Panc1 (cell line): ENCODE measurements at regions not wholly inside any gene's neighbourhood (a gene's known extent, or its start where the extent isn't known, plus 50 kb on each side); places are given as distances from the start of the nearest gene placed in this dataset.

Experiments used
- POLR2AphosphoS5 ChIP-seq: IDR thresholded peaks from 2 replicates; pipeline ENCODE4 v1.6.1; 2012; ENCODE audit warnings: mild to moderate bottlenecking, low read depth, low read length, moderate library complexity
- TF ChIP-seq, protein P1 (sequence below): fragments of 450-650 bp; IDR thresholded peaks from 2 replicates; pipeline ENCODE4 v1.5.1; 2017; ENCODE audit warnings: mild to moderate bottlenecking
- TF ChIP-seq, protein P2 (sequence below), 2 experiments: IDR thresholded peaks; 2 replicates each; pipeline ENCODE4 v1.6.1; 2011 to 2012; ENCODE audit warnings: low read depth in 2 of 2, control low read depth in 1 of 2, low read length in 1 of 2, mild to moderate bottlenecking in 1 of 2, moderate library complexity in 1 of 2; ENCODE audit not compliant: insufficient read depth in 1 of 2

DNA sequence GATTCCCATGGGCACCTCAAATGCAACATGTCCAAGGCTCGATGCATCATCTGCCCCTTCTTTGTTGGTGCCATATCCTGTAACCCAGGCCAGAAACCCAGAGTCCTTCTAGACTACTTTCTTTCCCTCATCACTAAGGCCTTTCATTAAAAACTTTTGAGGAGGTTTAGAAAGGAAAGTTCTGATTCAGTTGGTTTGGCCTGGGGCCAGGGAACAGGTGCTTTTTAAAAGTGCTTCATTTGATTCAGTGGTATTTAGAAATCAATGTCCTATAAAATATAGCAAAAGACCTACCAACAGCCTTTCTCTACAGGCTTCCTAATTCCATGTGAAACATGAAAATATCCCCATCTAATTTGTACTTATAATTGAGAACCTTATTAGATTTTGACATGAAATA, 341.9 kb upstream of the RORA start:
- TF ChIP-seq, protein P1, sequence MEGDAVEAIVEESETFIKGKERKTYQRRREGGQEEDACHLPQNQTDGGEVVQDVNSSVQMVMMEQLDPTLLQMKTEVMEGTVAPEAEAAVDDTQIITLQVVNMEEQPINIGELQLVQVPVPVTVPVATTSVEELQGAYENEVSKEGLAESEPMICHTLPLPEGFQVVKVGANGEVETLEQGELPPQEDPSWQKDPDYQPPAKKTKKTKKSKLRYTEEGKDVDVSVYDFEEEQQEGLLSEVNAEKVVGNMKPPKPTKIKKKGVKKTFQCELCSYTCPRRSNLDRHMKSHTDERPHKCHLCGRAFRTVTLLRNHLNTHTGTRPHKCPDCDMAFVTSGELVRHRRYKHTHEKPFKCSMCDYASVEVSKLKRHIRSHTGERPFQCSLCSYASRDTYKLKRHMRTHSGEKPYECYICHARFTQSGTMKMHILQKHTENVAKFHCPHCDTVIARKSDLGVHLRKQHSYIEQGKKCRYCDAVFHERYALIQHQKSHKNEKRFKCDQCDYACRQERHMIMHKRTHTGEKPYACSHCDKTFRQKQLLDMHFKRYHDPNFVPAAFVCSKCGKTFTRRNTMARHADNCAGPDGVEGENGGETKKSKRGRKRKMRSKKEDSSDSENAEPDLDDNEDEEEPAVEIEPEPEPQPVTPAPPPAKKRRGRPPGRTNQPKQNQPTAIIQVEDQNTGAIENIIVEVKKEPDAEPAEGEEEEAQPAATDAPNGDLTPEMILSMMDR: no peak
- TF ChIP-seq, protein P2, sequence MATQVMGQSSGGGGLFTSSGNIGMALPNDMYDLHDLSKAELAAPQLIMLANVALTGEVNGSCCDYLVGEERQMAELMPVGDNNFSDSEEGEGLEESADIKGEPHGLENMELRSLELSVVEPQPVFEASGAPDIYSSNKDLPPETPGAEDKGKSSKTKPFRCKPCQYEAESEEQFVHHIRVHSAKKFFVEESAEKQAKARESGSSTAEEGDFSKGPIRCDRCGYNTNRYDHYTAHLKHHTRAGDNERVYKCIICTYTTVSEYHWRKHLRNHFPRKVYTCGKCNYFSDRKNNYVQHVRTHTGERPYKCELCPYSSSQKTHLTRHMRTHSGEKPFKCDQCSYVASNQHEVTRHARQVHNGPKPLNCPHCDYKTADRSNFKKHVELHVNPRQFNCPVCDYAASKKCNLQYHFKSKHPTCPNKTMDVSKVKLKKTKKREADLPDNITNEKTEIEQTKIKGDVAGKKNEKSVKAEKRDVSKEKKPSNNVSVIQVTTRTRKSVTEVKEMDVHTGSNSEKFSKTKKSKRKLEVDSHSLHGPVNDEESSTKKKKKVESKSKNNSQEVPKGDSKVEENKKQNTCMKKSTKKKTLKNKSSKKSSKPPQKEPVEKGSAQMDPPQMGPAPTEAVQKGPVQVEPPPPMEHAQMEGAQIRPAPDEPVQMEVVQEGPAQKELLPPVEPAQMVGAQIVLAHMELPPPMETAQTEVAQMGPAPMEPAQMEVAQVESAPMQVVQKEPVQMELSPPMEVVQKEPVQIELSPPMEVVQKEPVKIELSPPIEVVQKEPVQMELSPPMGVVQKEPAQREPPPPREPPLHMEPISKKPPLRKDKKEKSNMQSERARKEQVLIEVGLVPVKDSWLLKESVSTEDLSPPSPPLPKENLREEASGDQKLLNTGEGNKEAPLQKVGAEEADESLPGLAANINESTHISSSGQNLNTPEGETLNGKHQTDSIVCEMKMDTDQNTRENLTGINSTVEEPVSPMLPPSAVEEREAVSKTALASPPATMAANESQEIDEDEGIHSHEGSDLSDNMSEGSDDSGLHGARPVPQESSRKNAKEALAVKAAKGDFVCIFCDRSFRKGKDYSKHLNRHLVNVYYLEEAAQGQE (IDR thresholded peaks at IDR 0.05; ENCODE audit: insufficient read depth in 1 of 2, low read depth in 2 of 2, low read length in 1 of 2): no peak
- no peak for TF ChIP-seq POLR2AphosphoS5
